MM.1S (cell line): ENCODE measurements at regions not wholly inside any gene's neighbourhood (a gene's known extent, or its start where the extent isn't known, plus 50 kb on each side); places are given as distances from the start of the nearest gene placed in this dataset.

Experiments used
- DNase-seq: peaks from one replicate; pipeline ENCODE4 v3.0.0-alpha.2; 2015
- H2AFZ ChIP-seq: fragments of 300-600 bp; sonication (generic); 2 replicates; pipeline ENCODE4 v1.6.0; 2016; ENCODE audit warnings: antibody characterized with exemption, low read length
- H3F3A ChIP-seq: fragments of 300-600 bp; sonication (generic); 2 replicates; pipeline ENCODE4 v1.6.1; 2016; ENCODE audit warnings: mild to moderate bottlenecking, antibody characterized with exemption, low read length, moderate library complexity, mixed read lengths; ENCODE audit not compliant: insufficient read depth
- H3K27ac ChIP-seq: fragments of 300-600 bp; sonication (generic); 2 replicates; pipeline ENCODE4 v1.5.1; 2016; ENCODE audit warnings: mild to moderate bottlenecking, low read length
- H3K27me3 ChIP-seq: fragments of 300-600 bp; sonication (generic); replicated peaks from 2 replicates; pipeline ENCODE4 v1.6.0; 2016; ENCODE audit warnings: low read length; ENCODE audit not compliant: insufficient read depth
- H3K36me3 ChIP-seq: fragments of 300-600 bp; sonication (generic); replicated peaks from 2 replicates; pipeline ENCODE4 v1.6.1; 2016; ENCODE audit warnings: mild to moderate bottlenecking, low read length, mixed read lengths; ENCODE audit not compliant: insufficient read depth
- H3K4me1 ChIP-seq: fragments of 300-600 bp; sonication (generic); 2 replicates; pipeline ENCODE4 v1.6.1; 2016; ENCODE audit warnings: low read length, mixed read lengths
- H3K4me2 ChIP-seq: fragments of 300-600 bp; sonication (generic); 2 replicates; pipeline ENCODE4 v1.6.0; 2016; ENCODE audit warnings: low read depth, low read length
- H3K4me3 ChIP-seq: fragments of 300-600 bp; sonication (generic); 2 replicates; pipeline ENCODE4 v1.5.1; 2016; ENCODE audit warnings: low read length, mixed read lengths
- H3K79me2 ChIP-seq: fragments of 300-600 bp; sonication (generic); 2 replicates; pipeline ENCODE4 v1.6.1; 2016; ENCODE audit warnings: mixed run types, low read length, mixed read lengths
- H3K9ac ChIP-seq: fragments of 300-600 bp; sonication (generic); 2 replicates; pipeline ENCODE4 v1.6.1; 2016; ENCODE audit warnings: low read length, mixed read lengths
- H3K9me2 ChIP-seq: fragments of 300-600 bp; sonication (generic); replicated peaks from 2 replicates; pipeline ENCODE4 v1.6.1; 2016; ENCODE audit warnings: mild to moderate bottlenecking, low read length, mixed read lengths; ENCODE audit not compliant: insufficient read depth
- H3K9me3 ChIP-seq: fragments of 300-600 bp; sonication (generic); replicated peaks from 2 replicates; pipeline ENCODE4 v1.6.1; 2016; ENCODE audit warnings: mild to moderate bottlenecking, low read length, mixed read lengths; ENCODE audit not compliant: insufficient read depth
- H4K20me1 ChIP-seq: fragments of 300-600 bp; sonication (generic); 2 replicates; pipeline ENCODE4 v1.6.1; 2016; ENCODE audit warnings: mild to moderate bottlenecking, low read length, moderate library complexity, mixed read lengths; ENCODE audit not compliant: insufficient read depth
- CTCF ChIP-seq: fragments of 300-600 bp; sonication (generic); IDR thresholded peaks from 2 replicates; pipeline ENCODE4 v1.5.1; 2016; ENCODE audit warnings: antibody characterized with exemption, low read length, mixed read lengths
- EZH2 ChIP-seq: fragments of 300-600 bp; sonication (generic); optimal IDR thresholded peaks from 2 replicates; pipeline ENCODE3; 2017; ENCODE audit warnings: low read depth, mild to moderate bottlenecking, antibody characterized with exemption, low read length, mixed read lengths
- EZH2phosphoT487 ChIP-seq: fragments of 300-600 bp; sonication (generic); IDR thresholded peaks from 2 replicates; pipeline ENCODE4 v1.6.1; 2018; ENCODE audit warnings: antibody characterized with exemption, low read length

- Histone ChIP-seq H3K27ac (no peak overlapping the region), H2AFZ (no peak overlapping the region), H3K79me2 (no peaks in the 10 kb centered on the region), H3K27me3 (no peaks in the 10 kb centered on the region), H4K20me1 (no peaks in the 10 kb centered on the region), H3K9me3 (no peaks in the 10 kb centered on the region), H3K9ac (no peak overlapping the region), H3F3A (no peaks in the 10 kb centered on the region), H3K4me2 (no peak overlapping the region), H3K36me3 (no peaks in the 10 kb centered on the region), H3K4me1 (no peaks in the 10 kb centered on the region), H3K9me2 (no peaks in the 10 kb centered on the region), H3K4me3 (no peak overlapping the region)
- DNase-seq: no peak
- no peak for TF ChIP-seq CTCF
- TF ChIP-seq EZH2phosphoT487: no peak
- TF ChIP-seq EZH2: no peak
Observed at GRCh38 chrX:115901241-115901640, 269.3 kb upstream of the AGTR2 start.

GRCh38 chrX:115902995-115903394 lies 267.5 kb upstream of the AGTR2 start:
- TF ChIP-seq CTCF: no peak
- TF ChIP-seq EZH2phosphoT487: no peak
- no peak for TF ChIP-seq EZH2
- no peaks in the 10 kb centered on the region for H3K27me3 ChIP-seq
- H3K4me3 ChIP-seq: no peak overlapping the region
- H4K20me1 ChIP-seq: no peaks in the 10 kb centered on the region
- no peak for DNase-seq
- H3K36me3 ChIP-seq: no peaks in the 10 kb centered on the region
- H3K4me2 ChIP-seq: no peak overlapping the region
- no peak overlapping the region for H3K27ac ChIP-seq
- H3K9ac ChIP-seq: no peak overlapping the region
- no peaks in the 10 kb centered on the region for H3K9me3 ChIP-seq
- no peaks in the 10 kb centered on the region for H3K79me2 ChIP-seq
- H3K9me2 ChIP-seq: no peaks in the 10 kb centered on the region
- H2AFZ ChIP-seq: no peak overlapping the region
- H3K4me1 ChIP-seq: no peaks in the 10 kb centered on the region
- no peaks in the 10 kb centered on the region for H3F3A ChIP-seq

GRCh38 chrX:115906276-115906675 lies 264.3 kb upstream of the AGTR2 start:
- Histone ChIP-seq H3K79me2 (no peaks in the 10 kb centered on the region), H3K9me3 (no peaks in the 10 kb centered on the region), H3K36me3 (no peaks in the 10 kb centered on the region), H3K9me2 (no peaks in the 10 kb centered on the region), H3K4me3 (no peak overlapping the region), H3K9ac (no peak overlapping the region), H3K27me3 (no peaks in the 10 kb centered on the region), H2AFZ (no peak overlapping the region), H3K4me1 (peaks cover 1% of the 10 kb centered on the region; the same call in 1 of the 2 replicates), H3K27ac (no peak overlapping the region), H3K4me2 (no peak overlapping the region), H3F3A (no peaks in the 10 kb centered on the region), H4K20me1 (no peaks in the 10 kb centered on the region)
- DNase-seq: no peak
- no peak for TF ChIP-seq CTCF
- TF ChIP-seq EZH2phosphoT487: no peak
- no peak for TF ChIP-seq EZH2

GRCh38 chrX:115906881-115907280 lies 263.7 kb upstream of the AGTR2 start:
- Histone ChIP-seq H3K27me3 (no peaks in the 10 kb centered on the region), H2AFZ (no peak overlapping the region), H3K4me1 (peaks cover 7% of the 10 kb centered on the region), H4K20me1 (no peaks in the 10 kb centered on the region), H3K4me3 (no peak overlapping the region), H3K9me2 (no peaks in the 10 kb centered on the region), H3K79me2 (no peaks in the 10 kb centered on the region), H3F3A (peaks cover under 1% of the 10 kb centered on the region; the same call in 1 of the 2 replicates), H3K9me3 (no peaks in the 10 kb centered on the region), H3K9ac (no peak overlapping the region), H3K4me2 (no peak overlapping the region), H3K27ac (no peak overlapping the region), H3K36me3 (no peaks in the 10 kb centered on the region)
- no peak for TF ChIP-seq EZH2
- no peak for DNase-seq
